ENCODE measurements at regions not wholly inside any gene's neighbourhood (a gene's known extent, or its start where the extent isn't known, plus 50 kb on each side); places are given as distances from the start of the nearest gene placed in this dataset.

GRCh38 chr2:153595939-153596338 lies 117.4 kb upstream of the RPRM start:
- H3K4me2 ChIP-seq (ENCODE audit: control insufficient read depth, insufficient read depth), result no peak overlapping the region
- H3K27me3 ChIP-seq (replicated peaks in 1 of 2; ENCODE audit: control insufficient read depth in 2 of 2, insufficient read depth in 2 of 2, low read length in 1 of 2), result no peaks in the 10 kb centered on the region
- ChIA-PET POLR2A (no interaction called here), RAD21 (ENCODE audit: unreplicated experiment) (no interaction called here), CTCF (no interaction called here), SMC1A (ENCODE audit: uncharacterized antibody, unreplicated experiment) (no interaction called here)
- H3K36me3 ChIP-seq (ENCODE audit: control insufficient read depth in 2 of 2, insufficient read depth in 2 of 2, low read length in 1 of 2), result no peaks in the 10 kb centered on the region
- H3K4me1 ChIP-seq (ENCODE audit: control insufficient read depth, insufficient read depth, low read length), result no peaks in the 10 kb centered on the region
- BruUV-seq (replicated peaks), result no TSS peak
- H2AFZ ChIP-seq (ENCODE audit: control insufficient read depth, low read depth, low read length), result no peak overlapping the region
- FAIRE-seq (no peak), DNase-seq (ENCODE audit: low read depth, low spot score) (no peak), ATAC-seq (peak; percentile 68)
- H3K9me3 ChIP-seq (replicated peaks; ENCODE audit: control insufficient read depth, insufficient read depth, low read length), result no peaks in the 10 kb centered on the region
- TF ChIP-seq EZH2 (IDR thresholded peaks at IDR 0.05; ENCODE audit: borderline replicate concordance, control insufficient read depth, low read depth, low read length) (no peak), ZBTB11 (CRISPR knock-in tag; IDR thresholded peaks at IDR 0.05) (no peak), CUX1 (IDR thresholded peaks at IDR 0.05; ENCODE audit: insufficient replicate concordance, low read depth, low read length) (no peak), SUZ12 (IDR thresholded peaks at IDR 0.05; ENCODE audit: unreplicated experiment) (no peak), ZNF274 (IDR thresholded peaks at IDR 0.05; ENCODE audit: insufficient read depth, insufficient read length) (no peak), TCF3 (IDR thresholded peaks at IDR 0.05; ENCODE audit: borderline replicate concordance, insufficient read depth, low read depth, low read length) (no peak), ZZZ3 (IDR thresholded peaks at IDR 0.05; ENCODE audit: control insufficient read depth, insufficient read length, low read depth) (no peak), KDM1A (IDR thresholded peaks at IDR 0.05; ENCODE audit: borderline replicate concordance) (no peak), SIN3A (IDR thresholded peaks at IDR 0.05; ENCODE audit: low read depth, low read length) (no peak), STAT3 (IDR thresholded peaks at IDR 0.05; ENCODE audit: low read depth, low read length) (no peak), EP300 (IDR thresholded peaks at IDR 0.05; ENCODE audit: borderline replicate concordance in 1 of 2, control insufficient read depth in 1 of 2, low read depth in 2 of 2, low read length in 2 of 2) (no peak), SPI1 (IDR thresholded peaks at IDR 0.05; ENCODE audit: borderline replicate concordance, insufficient read depth, low read depth, low read length) (no peak), SIX5 (IDR thresholded peaks at IDR 0.05; ENCODE audit: low read depth, low read length, severe bottlenecking) (no peak), MTA2 (IDR thresholded peaks at IDR 0.05; ENCODE audit: low read depth) (no peak), STAT1 (conservative IDR thresholded peaks at IDR 0.05) (no peak)
- H3K79me2 ChIP-seq (ENCODE audit: control insufficient read depth, insufficient read depth, low read length), result no peaks in the 10 kb centered on the region
- H3K4me3 ChIP-seq, result no peak overlapping the region
- no peak overlapping the region for H3K9ac ChIP-seq (ENCODE audit: control insufficient read depth, insufficient read depth, low read length)
- no peaks in the 10 kb centered on the region for H4K20me1 ChIP-seq (ENCODE audit: control insufficient read depth, insufficient read depth)
- no peak overlapping the region for H3K27ac ChIP-seq (ENCODE audit: control insufficient read depth, insufficient read depth)
- in situ Hi-C loops (cut with MboI), result no loop called here
- intact Hi-C loops (cut with micrococcal nuclease; ENCODE audit: unreplicated experiment), result no loop called here
